Lower leg skin (tissue), 3 donors: ENCODE measurements at regions not wholly inside any gene's neighbourhood (a gene's known extent, or its start where the extent isn't known, plus 50 kb on each side); places are given as distances from the start of the nearest gene placed in this dataset.

Source experiments
- POLR2A ChIP-seq, 2 donors: fragments of 450-650 bp; IDR thresholded peaks; one replicate each; pipeline ENCODE4 v1.6.1; 2016 to 2017; ENCODE audit warnings: antibody characterized with exemption in 2 of 2, mild to moderate bottlenecking in 1 of 2, moderate library complexity in 1 of 2
- TF ChIP-seq, protein P1 (sequence below), 3 donors: fragments of 450-650 bp; IDR thresholded peaks; one replicate each; pipeline ENCODE4 v1.5.1; 2016; ENCODE audit warnings: antibody characterized with exemption in 3 of 3, mild to moderate bottlenecking in 3 of 3, moderate library complexity in 2 of 3

DNA sequence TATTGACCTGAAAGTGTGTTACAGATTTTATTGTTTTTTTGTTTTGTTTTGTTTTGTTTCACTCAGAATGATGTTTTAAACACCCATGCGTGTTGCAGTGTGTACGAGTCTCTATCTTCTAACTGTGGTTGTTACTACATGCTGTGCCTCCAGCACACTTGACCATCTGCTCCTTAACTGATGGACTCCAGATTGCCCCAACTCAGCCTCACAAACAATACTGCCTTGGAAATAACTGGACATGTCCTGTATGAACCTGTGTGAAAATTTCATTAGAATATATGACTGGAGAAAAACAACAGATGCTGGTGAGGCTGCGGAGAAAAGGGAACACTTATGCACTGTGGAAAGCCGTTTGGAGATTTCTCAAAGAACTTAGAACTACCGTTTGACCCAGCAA is 68.7 kb upstream of the HAND1 start:
- TF ChIP-seq, protein P1, sequence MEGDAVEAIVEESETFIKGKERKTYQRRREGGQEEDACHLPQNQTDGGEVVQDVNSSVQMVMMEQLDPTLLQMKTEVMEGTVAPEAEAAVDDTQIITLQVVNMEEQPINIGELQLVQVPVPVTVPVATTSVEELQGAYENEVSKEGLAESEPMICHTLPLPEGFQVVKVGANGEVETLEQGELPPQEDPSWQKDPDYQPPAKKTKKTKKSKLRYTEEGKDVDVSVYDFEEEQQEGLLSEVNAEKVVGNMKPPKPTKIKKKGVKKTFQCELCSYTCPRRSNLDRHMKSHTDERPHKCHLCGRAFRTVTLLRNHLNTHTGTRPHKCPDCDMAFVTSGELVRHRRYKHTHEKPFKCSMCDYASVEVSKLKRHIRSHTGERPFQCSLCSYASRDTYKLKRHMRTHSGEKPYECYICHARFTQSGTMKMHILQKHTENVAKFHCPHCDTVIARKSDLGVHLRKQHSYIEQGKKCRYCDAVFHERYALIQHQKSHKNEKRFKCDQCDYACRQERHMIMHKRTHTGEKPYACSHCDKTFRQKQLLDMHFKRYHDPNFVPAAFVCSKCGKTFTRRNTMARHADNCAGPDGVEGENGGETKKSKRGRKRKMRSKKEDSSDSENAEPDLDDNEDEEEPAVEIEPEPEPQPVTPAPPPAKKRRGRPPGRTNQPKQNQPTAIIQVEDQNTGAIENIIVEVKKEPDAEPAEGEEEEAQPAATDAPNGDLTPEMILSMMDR (IDR thresholded peaks at IDR 0.05), result no peak
- TF ChIP-seq POLR2A (IDR thresholded peaks at IDR 0.05), result no peak
